HG03175 (cell line): ENCODE measurements at regions not wholly inside any gene's neighbourhood (a gene's known extent, or its start where the extent isn't known, plus 50 kb on each side); places are given as distances from the start of the nearest gene placed in this dataset.
"Not testable (repeated sequence)": the region's sequence is repeated elsewhere in the genome, so short reads cannot be mapped to it uniquely, and the experiment has no call there.

Experiments
- ATAC-seq: cut with Tn5 transposase; IDR thresholded peaks from one replicate; pipeline ENCODE4 v1.9.1; 2021; ENCODE audit warnings: mild to moderate bottlenecking, moderate library complexity; ENCODE audit not compliant: unreplicated experiment

- no peak for ATAC-seq
These were observed 950.0 kb upstream of the NXPH2 start for GRCh38 chr2:139730197-139730596.

DNA sequence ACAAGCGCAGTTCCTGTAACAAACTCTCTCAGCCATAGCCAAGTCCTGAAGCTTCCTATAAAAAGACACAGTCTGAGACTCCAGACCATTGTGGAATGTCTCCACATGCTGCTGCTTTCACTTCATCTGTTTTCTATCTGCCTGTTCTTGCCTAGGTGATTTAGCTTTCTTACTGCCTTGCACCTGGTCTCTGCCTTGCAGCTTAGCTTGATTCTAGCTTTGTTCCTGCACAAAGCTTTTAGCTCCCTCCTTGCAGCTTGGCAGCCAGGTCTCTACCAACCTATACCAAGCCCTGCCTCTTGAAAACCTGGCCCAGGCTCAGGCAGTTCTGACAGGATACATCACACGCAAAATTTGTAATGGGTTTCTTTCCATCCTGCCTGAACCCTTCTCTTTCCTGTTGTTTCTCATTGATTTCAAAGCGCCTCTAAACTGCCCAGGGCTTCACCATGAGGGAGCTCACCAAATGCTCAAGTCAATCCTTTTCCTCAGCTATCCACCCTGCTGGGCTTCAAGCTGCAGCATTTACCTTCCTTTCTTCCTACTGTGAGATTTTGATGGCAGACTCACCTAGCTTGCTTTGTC, 941.3 kb upstream of the NXPH2 start:
- no peak for ATAC-seq

DNA sequence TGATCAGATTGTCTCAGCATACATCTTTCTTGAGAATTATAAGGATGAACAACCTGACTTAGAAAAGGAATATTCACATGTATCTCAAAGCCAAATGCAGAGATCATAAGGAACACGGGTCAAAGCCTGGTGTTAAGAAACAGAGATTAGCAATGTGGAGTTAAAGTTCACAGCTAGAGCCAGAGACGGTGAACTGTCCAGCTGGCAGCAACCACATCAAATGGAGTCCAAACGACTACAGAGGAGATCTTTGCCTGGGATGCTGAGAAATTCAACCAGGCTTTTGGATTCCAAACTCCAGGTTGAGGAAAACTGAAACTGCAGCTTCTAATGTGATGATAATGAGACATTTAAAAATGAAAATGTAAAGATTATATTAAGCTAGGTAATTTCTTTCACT, 939.9 kb upstream of the NXPH2 start:
- ATAC-seq, result no peak

DNA sequence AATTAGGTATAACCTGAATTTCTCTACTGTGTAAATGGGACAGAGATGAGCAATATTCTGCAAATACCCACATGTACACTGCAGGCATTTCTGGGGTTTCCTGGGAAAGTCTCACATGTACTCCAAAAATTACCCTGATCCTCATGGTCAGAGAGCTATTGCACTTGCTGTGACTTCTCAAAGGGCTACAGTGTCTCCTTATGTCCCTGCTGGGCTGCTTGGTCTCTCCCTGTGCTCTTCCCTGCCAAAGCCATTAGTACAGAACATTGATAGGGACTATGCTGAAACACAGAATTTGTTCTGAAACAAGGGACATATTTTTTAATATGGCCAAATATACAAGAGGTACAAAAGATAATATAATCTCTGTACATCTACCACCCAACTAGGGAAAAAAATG, 924.4 kb upstream of the NXPH2 start:
- ATAC-seq, result no peak

DNA sequence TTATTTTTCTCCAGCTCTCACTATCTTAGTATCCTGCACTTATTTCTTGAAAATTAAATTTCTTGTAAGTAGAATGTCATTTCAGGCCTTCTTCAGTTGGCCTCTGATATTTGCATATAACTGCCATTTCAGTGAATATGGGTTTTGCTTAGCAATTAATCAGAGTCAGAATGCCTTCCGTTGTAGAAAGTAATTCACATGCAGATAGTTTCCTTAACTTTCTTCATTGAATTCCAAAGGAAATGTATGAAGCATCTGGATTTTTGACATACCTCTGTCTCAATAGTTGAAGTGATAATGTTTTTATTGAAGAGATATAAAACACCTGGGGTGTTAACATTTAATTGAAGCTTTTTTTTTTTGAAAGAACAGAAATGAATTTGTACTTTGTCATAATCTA, 914.1 kb upstream of the NXPH2 start:
- no peak for ATAC-seq

DNA sequence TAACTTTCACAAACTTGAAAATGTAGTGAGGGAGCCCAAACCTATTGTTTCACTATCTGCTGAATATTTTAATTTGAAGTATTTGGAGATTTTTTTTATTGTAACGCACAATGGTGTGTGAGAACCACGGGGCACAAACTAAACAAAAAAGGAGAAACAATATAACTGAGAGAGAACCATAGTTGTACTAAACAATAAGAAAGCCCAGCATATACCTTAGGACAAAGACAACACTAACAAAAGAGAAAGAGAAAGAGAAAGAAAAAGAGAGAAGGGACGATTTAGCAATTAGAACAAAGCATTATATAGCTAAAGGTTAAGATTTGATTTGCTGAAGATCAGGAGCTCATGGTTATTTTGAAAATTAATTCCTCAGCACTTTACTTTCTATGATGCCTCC, 906.0 kb upstream of the NXPH2 start:
- ATAC-seq, result no peak

DNA sequence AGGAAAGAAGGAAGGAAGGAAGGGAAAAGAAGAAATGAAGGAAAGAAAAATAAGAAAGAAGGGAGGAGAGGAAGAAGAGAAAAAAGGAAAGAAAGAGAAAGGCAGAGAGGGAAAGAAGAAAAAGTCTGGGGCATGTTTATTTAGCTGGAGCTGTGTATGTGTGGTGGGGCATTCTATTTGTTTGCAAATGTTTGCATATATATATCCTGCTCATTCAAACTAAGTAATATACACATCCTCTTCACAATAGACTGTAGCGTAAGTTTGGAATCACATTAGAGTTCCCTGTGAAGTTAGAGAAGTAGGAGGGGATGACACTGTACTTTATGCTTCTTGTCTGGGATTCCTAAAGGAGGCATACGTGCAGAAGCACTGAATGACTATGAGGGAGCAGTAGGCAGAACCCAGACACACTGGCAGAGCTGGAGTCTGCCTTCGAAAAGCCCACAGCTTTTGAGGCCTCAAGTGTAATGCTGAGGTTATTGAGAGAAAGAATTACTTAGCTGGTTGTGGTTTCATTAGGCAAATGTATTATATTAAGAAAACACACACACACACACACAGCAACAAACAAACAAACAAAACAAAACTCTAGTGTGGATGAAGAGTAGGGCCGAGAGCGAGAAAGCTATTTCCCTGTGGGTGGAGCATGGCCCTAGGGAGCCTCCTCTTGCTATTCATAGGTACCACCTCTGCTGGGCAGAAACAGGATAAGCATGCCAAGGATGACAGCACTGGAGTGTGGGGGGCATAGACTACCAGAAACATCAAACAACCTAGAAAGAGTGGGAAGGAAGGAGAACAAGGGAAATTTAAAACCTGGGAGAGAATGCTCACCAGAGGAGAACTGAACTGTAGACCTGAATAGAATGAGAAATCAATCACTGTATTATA, 905.1 kb upstream of the NXPH2 start:
- ATAC-seq, result no peak

GRCh38 chr2:139684286-139684860, 904.2 kb upstream of the NXPH2 start:
- ATAC-seq, result no peak

GRCh38 chr2:139674577-139674976, 894.4 kb upstream of the NXPH2 start:
- ATAC-seq, result no peak

DNA sequence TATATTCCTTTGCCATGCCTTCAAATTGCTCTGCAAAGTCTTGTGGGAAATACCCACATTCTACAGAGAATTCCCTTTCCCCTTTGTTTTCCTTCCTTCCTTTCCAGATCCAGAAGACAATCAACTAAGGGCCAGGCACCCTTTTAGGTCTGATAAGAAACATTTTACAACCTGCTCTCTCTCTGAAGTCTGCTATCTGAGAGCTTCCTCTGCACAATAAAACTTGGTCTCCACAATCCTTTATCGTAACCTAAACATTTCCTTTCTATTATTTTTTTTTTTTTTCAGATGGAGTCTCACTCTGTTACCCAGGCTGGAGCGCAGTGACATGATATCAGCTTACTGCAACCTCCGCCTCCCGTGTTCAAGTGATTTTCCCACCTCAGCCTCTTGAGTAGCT, 893.3 kb upstream of the NXPH2 start:
- ATAC-seq, result not testable (repeated sequence)

GRCh38 chr2:139669675-139670074, 889.5 kb upstream of the NXPH2 start:
- no peak for ATAC-seq

GRCh38 chr2:139652385-139652784, 872.2 kb upstream of the NXPH2 start:
- ATAC-seq, result no peak

GRCh38 chr2:139645617-139646016, 865.4 kb upstream of the NXPH2 start:
- no peak for ATAC-seq

- ATAC-seq, result no peak
These were observed 862.9 kb upstream of the NXPH2 start for GRCh38 chr2:139643139-139643538.

GRCh38 chr2:139631966-139632365, 851.8 kb upstream of the NXPH2 start:
- ATAC-seq, result no peak

DNA sequence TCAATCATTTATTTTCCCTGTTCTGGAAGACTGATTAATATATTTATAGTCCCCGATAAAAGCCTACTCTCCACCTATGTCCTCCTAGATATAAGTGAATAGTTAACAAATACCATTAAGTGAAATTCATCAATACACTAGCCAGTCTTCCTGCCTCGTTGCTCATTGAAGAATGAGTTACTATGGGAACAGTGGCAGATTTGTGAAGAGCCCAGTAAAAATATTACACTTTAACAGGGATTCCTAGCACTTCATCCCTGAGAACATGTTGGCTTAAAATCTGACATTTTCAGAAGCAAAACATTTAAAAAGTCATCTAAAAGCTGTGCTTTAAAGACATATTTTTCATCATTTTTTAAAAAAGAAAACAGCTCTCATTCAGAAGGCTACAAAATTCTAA, 848.7 kb upstream of the NXPH2 start:
- ATAC-seq, result no peak

DNA sequence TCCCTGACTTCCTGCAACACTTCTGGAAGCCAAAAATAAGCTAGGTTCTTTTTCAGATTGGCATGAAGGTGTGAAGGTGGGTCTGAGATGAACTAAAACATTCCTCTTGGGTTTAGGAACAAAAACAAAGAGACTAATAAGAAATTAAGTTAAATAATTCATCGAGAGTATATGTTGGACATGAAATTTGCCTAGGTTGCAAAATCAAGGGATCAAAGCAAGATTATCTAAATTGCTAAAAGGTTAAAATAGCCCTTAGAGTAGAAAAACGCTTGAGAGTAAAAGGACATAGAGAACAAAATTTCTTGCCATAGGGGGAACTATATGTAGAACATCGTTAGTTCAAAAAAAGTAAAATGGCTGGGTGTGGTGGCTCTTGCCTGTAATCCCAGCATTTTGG, 845.9 kb upstream of the NXPH2 start:
- ATAC-seq, result no peak

- ATAC-seq, result no peak
These were observed 842.5 kb upstream of the NXPH2 start for GRCh38 chr2:139622691-139623090.

DNA sequence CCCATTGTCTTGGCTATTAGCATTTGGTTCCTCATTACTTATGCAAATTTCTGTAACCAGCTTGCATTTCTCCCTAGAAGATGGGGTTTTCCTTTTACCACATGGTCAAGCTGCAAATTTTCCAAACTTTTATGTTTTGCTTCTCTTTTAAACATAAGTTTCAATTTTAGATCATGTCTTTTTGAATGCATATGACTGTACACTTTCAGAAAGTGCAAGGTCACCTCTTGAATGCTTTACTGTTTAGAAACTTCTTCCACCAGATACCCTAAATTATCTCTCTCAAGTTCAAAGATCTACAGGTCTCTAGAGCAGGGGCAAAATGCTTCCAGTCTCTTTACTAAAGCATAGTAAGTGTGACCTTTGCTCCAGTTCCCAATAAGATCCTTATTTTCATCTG, 837.6 kb upstream of the NXPH2 start:
- ATAC-seq, result no peak

GRCh38 chr2:139613264-139613663, 833.1 kb upstream of the NXPH2 start:
- no peak for ATAC-seq

DNA sequence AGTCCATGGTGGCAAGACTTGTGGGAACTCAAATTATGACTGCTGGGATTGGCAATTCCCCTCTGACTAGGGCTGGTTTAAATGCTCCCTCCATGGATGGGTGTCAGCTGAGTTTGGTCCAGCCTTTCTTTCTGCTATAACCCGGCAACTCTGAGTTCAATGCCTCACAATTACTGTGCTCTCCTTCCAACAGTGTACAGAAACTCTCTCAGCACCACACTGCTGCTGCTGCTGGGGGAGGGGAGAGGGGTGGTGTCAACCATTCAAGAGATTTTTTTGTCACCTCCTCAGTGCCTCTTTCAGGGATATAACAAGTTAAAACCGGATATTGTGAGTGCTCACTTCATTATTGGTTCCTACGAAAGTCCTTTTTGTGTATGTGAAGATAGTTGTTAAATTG, 830.3 kb upstream of the NXPH2 start:
- ATAC-seq, result no peak

DNA sequence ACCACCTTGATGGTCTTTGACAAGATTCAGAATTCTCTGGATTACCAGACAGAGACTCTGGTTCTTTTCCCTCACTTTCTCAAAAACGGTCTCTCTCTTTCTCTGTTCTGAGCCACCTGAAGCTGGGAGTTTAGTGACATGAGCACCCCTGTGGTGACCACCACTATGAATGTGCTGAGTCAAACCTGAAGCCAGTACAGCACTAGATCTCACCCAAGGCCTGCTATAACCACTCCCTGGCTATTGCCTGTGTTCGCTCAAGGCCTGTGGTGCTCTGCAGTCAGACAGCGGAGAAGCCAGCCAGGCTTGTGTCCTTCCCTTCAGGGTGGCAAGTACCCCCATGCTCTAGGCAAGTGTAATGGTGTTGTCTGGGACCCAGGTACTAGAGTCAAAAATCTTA, 828.9 kb upstream of the NXPH2 start:
- no peak for ATAC-seq
